NCI-H524 (cell line): ENCODE measurements at regions not wholly inside any gene's neighbourhood (a gene's known extent, or its start where the extent isn't known, plus 50 kb on each side); places are given as distances from the start of the nearest gene placed in this dataset.
"Not testable (repeated sequence)": the region's sequence is repeated elsewhere in the genome, so short reads cannot be mapped to it uniquely, and the experiment has no call there.

Source experiments
- DNase-seq, 2 experiments: peaks; one replicate each; lab custom pipeline; 2025; lab: John Stamatoyannopoulos, UW

DNA sequence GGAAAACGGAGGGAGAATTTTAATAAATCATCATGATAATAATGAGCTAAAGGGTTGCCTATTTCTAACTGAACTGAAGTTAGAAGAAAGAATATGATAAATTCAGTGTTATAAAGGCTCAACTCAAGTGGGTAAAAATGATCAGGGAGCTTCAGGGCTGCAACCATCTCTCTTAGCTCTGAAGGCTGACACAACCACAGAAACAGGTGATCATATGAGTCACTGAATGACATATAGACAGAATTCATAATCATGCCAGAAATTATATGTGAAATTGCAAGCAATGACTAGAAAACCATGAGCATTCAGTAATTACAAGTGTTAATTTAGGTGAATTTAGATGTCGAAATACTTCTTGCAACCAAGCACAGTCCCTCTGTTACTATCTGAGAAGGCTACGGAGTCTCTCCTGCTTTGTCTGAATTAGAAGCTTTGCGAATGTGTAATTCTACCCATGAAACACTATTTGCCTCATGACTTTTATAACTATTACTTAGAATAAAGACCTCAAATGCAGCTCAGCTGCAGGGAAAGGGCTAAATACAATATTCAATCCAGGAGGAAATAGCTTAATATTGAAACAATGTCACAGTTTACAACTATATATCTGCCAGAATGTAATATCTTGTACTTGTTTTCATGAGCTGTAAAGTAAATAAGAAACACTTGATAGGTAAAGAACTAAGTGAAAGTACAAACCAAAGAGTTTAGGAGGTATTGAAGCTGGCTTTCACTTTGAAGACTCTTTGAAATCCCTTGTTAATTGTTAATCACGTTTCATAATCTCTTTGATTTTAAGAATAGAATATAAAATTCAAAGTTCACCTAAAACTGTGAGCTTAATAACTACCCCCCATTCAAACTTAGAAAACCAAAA is 1972.6 kb downstream of the ARAP2 start:
- DNase-seq, result no peak

DNA sequence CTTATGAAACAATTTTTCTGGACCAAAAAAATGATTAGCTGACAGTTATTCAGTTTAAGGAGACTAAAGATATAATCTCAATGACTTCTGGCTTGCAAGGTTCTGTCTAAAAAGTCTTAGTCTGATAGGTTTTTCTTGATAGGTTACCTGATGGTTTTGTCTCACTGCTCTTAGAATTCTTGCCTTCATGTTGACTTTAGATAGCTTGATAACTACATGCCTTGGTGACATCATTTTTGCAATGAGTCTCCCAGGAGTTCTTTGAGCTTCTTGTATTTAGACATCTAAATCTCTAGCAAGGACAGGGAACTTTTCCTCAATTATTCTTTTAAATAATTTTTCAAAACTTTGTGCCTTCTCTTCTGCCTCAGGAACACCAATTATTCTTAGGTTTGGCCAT is 1965.3 kb downstream of the ARAP2 start:
- no peak for DNase-seq

DNA sequence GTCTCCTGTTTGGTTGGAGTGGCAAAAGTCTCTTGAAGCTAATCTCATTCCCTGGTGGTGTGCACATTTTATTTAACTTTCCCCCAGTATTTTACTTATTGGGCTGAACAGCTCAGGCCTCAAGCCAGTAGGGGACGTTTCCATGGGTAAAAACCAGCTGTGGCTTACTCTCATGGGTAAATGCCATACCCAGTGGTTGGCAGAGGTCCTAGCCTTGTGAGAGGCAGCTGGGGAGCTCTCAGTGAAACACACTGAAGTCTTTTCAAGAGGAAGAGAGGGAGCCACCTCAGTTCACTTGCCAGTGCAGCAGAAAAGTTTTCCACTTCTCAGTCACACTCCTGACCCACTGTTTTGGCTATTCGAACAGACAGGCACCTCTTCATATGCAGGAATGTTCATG is 1964.2 kb downstream of the ARAP2 start:
- no peak for DNase-seq

DNA sequence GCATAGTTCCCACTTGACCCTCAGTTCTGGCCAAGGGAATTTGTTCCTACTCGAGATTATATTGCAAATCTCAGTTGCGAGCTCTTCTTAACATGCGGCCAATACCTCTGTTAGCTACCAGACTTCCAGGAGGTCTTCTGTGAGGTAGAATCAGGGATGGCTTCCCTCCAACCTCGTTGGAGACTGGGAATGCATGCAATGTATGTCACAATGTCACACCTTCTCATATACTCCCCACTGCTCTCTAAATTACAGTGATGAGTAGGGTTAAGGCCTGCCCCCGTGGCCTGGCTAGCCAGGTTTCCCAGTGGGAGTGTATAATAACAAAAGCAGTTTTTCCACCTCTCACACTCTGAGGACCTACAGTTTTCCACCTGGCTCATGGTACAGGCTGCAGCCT is 1962.5 kb downstream of the ARAP2 start:
- no peak for DNase-seq

DNA sequence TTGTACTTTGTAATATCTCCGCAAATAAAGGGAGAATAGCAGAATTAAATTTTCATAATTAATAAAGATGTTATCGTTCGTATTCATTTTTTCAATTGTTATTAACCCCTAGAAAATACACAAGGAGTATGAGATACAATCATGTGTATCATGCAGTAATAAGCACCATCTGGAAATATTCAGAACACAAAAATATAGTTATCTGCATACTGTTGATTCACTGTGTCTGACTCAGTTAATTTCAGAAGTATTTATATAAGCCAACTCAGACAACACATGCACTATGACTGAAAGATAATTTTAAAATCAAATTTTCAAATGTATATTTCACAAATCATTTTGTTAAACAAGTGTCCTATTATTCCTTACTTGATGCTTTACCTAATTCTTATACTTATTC is 1954.8 kb downstream of the ARAP2 start:
- DNase-seq, result no peak

DNA sequence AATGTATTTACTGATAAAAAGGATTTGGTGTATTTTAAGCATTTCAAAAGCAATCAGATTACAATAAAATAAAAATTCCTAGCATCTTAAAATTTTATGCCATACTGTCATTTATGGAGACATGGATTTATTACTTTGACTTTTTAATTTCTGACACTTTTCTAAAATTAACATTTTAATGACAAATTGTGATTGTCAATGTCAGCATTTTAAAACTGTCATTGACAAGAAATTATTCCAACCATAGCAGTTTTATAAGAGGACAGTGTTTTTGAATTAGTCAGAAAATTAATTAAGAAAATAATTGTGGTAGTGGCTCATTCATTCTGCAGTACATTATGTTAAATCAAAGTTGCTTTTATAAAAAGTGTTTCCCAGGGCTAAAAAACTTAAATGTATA is 1954.4 kb downstream of the ARAP2 start:
- no peak for DNase-seq

DNA sequence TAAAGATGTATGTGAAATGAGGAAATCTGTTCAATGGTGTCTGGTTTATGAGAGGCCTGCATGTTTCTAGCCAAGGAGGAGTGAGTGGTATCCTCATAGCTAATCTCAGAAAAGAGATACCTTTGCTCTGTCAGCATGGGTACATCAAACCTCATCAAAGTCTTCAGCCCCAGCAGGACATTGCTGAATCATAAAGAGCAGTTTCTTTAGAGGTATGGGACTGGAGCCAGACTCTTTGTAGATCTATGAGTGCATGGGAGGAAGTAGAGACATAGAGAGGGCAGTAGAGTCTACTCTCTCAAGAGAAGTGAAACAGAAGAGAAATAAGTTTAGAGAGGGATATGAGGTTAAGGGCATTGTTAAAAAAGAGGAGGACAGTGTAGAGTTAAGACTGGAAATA is 1950.9 kb downstream of the ARAP2 start:
- no peak for DNase-seq

DNA sequence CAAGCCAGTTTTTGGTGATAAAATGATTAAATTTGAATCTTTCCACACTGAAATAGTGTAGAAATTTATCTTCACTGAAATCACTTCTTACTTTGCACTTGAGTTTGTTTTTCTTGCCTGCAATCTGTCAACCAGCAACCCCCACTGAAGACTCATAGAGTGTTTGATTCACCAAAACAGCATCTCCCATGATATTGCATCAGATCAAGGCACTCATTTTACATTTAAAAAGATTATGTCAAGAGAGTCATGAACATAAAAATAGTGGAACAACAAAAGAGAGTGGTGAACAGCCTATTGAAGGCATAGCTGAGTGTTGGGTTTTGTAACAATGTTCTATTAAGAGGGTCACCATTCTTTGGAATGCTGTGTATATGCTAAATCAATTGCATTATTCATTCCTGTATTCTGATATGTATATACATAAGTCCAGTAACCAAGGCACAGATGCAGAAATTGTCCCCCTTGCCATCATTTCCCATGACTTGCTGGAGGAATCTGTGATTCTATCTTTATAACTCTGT is 1934.9 kb downstream of the ARAP2 start:
- no peak for DNase-seq

DNA sequence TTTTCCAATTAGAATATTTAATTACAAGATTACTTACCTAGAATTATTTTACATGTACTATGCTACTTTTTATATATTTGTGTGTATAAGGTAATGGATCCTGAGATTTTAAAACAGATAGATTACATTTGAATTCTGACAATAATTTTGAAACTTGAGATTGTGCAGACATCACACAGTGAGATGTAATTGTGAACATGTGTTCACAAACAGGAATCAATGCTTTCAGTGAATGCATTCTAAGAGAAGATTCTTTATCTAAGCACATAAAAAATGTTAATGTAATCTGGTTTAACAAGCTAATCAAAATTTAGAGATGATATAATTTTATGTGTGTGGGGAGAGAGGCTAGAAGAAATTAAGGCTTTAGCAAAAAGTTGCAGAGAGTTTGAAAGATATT is 1925.5 kb downstream of the ARAP2 start:
- DNase-seq, result no peak

DNA sequence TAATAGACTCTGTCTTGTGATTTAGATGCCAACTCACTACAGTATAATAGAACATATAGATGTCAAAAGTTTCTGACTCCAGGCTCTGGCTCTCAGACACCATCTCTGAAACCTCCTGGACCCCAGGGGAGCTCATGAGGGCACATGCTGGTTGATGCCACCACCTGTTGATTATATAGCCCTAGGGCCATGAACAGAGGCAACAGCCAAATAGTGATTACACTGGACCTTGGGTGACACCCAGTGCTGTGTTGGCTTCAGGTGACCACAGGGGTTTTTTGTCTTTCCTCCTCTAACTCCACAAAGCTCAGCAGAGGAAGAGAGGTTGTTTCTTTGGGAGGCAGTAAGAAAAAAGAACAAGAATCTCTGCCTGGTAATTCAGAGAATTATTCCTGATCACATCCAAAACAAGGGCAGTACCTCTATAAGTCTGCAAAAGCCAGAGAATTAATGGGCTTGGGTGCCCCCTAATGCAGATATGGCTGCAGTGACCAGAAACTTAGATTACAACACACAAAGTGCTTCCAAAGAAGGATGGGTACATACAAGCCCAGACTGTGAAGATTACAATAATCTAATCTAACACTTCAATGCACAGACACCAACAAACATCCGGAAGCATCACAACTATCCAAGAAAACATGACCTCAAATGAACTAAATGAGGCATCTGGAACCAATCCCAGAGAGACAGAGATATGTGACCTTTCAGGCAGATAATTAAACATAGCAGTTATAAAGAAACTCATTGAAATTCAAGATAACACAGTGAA is 1920.6 kb downstream of the ARAP2 start:
- no peak for DNase-seq

DNA sequence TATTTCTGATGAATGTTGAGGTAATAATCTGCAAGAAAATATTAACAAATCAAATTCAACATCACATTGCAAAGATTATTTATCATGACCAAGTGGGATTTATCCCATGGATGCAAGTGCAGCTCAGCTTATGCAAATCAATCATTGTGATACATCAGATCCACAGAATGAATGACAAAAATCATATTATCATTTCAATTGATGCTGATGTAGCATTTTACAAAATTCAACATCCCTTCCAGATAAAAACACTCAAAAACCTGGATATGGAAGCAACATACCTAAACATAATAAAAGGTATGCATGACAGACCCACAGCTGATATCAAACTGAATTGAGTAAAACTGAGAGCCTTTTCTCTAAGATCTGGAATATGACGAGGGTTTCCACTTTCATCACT is 1915.4 kb downstream of the ARAP2 start:
- DNase-seq, result no peak

DNA sequence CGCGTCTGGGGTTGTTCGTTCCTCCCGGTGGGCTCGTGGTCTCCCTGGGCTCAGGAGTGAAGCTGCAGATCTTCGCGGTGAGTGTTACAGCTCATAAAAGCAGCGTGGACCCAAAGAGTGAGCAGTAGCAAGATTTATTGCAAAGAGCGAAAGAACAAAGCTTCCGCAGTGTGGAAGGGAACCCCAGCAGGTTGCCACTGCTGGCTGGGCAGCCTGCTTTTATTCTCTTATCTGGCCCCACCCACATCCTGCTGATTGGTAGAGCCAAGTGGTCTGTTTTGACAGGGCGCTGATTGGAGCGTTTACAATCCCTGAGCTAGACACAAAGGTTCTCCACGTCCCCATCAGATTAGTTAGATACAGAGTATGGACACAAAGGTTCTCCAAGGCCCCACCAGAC is 1909.2 kb downstream of the ARAP2 start:
- not testable (repeated sequence) for DNase-seq

DNA sequence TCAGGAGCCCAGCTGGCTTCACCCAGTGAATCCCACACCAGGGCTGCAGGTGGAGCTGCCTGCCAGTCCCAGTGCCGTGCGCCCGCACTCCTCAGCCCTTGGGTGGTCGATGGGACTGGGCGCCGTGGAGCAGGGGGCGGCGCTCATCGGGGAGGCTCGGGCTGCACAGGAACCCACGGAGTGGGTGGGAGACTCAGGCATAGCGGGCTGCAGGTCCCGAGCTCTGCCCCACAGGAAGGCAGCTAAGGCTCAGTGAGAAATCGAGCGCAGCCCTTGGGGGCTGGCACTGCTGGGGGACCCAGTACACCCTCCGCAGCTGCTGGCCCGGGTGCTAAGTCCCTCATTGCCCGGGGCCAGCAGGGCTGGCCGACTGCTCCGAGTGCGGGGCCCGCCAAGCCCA is 1908.8 kb downstream of the ARAP2 start:
- DNase-seq, result not testable (repeated sequence)

DNA sequence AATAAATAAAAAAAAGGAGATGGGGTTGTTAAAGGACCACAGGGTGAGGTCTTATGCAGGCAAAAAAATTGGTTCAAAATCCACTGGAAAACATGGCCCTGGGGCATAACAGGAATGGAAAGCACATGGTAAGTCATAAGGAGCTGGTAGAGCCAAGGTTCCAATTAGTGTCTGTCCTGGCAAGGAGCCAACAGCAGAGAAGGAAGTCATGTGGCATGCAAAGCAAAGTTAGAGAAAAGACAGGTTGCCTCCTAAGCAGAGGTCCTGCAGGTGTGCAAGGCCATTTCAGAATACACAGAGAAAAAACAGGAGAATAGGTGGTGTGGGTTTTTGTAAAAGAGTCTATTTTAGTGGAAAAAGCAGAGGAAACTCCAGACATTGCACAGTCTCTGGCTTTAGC is 1881.7 kb downstream of the ARAP2 start:
- no peak for DNase-seq

DNA sequence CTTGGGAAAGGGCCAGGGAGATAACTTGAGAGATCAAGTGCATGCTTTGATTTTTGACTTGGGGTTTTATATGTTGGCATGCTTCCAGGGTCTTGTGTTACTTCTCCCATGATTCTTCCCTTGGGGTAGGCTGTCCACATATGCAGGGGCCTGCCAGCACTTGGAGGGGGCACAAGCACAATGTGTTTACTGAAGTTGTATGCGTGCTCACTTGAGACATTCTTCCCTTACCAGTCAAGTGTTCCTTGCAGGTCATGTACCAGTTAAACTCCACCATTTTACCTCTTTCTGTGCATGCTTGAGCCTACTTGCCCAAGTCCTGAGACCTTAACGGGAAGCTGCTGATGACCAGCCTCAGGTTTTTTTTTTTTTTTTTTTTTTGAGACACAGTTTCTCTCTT is 1880.5 kb downstream of the ARAP2 start:
- DNase-seq, result no peak

DNA sequence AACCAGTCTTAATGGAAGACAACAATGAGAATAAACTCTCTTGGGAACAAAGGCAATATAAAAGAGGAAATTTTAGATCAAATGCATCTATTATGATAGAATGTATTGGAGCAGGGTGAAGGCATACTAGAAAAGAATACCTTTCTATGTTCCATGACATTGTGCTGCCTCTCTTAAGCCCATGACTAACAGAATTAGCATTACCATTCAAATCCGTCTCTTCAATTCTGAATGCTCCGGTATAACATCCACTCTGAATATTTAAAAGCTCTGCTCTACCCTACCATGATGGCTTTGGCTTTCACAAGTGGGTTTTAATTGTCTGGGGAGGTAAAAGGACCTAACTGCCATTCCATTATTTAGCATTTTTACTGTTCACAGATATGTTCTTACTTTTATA is 1878.4 kb downstream of the ARAP2 start:
- no peak for DNase-seq

DNA sequence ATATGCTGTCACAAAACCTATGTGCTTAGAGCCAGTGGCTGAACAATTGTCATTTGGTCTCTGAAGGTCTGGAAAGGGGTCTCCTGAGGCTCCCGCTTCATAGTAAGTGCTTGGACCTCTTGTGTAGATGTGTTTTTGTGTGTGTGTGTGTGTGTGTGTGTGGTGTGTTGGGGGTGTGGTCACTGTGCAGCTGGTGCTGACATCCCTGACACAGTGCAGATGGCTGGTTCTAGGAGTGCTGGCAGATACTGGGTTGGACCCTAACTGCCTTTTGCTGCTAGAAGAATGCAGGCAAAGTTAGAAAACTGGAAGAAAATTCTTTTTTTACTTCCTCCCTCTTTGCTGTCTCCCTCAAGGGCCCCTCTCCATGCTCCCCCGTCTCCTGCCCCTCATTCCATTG is 1872.6 kb downstream of the ARAP2 start:
- DNase-seq, result no peak

DNA sequence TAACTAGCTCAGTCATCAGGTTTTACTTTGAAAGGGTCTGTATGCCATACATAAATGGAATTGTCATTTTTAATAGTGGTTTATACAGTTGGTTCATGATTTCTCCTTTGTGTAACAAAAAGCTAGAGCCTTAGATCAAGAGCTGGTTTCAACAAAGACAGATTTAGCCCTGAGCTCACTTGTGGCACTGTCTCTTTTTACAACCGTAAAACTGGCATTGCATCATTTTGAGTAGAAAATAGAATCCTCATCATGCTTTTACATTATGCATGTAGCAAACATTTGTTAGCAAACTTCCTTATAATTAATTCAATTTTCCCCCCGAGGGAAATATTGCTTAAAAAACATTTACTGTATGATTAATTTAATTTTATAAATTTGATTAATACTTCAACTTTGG is 1871.5 kb downstream of the ARAP2 start:
- no peak for DNase-seq

DNA sequence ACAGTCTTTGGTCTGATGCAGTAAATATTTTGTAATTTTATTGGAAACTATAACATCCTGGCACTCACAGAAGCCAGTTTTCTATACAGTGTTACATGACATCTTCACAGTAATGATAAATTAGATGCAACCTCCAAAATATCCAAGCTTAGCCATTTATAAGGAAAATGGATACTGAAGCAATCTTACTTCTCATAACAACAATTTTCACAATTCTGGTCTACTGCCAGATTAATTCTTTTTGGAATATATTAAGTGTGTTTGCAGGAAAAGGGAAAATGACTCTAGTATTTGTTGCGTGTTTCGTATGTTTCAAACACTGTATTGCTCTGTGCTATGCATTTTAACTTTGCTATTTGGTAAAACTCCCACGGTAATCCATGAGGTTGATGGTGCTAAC is 1870.9 kb downstream of the ARAP2 start:
- no peak for DNase-seq

DNA sequence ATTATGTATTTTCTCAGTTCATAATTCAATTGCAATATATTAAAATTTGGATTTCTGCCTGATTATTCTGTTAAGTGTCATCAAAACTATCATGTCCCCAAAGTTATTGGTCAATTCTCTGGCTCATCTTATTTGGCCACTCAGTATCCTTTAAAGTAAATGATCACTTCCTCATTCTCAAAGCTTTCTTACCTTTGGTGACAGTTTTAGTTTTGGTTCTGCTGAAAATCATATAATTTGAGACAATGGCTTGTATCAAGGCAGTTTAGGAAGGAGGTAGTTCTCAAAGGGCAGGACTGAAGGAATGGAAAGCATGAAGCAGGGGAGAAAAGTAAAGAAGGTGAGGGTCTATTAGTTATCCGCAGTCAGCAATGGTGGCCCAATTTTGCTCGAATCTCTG is 1832.1 kb downstream of the ARAP2 start:
- no peak for DNase-seq

DNA sequence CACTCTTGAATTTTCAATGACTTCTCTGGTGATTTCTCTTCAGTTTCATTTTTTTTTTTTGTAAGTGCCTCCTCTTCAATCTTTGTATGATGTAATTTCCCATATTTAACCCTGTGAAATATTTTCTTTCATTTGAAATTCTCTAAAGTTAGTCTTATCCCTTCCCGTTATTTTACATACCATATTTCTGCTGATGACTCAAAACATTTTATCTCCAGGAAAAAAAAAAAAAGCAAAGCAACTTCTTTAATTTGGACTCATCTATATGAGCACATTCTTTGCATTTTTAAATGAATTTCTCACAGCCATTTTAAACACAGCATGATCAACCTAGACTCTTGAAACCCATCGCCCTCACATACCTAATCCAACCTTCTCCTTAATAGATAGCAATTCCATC is 1831.4 kb downstream of the ARAP2 start:
- no peak for DNase-seq

DNA sequence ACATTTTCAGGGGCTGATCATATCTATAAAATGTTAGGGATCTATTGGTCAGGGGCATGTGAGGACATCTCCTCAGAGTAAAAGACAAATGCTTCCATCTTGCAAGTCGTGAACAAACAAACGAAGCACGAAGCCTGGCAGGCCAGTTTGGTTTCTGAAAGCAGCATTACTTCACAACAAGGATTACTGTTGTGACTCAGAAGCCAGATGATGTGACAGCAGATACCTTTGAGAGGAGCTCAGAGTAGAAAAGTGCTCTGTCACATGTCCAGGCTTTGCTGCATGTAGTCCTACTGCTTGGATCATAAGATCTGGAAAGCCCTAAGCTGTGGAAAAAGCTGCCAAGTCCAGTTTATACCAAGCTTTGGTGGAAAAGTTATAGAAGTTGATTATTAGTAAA is 1827.2 kb downstream of the ARAP2 start:
- peak in 1 of 2 experiments; percentile 17 for DNase-seq

DNA sequence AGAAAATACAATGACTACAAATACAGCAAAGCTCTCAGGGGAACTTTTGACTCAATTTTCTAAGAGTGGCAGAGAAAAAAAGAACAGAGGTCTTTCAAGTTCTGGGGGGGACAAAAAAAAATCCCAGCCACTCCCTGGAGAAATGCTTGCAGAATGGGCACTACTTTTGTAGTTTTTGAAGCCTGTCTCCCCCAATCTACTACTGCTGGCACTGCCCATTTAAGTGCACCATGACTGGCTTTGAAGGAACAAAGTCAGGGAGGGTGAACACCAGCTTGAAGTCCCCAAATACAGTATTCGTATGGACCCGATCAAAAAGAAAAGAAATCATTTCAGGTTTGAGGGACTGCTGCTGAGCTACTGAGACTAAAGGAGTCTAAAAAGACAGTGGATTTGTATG is 1824.4 kb downstream of the ARAP2 start:
- DNase-seq, result no peak
